ENCODE measurements at regions not wholly inside any gene's neighbourhood (a gene's known extent, or its start where the extent isn't known, plus 50 kb on each side); places are given as distances from the start of the nearest gene placed in this dataset.

DNA sequence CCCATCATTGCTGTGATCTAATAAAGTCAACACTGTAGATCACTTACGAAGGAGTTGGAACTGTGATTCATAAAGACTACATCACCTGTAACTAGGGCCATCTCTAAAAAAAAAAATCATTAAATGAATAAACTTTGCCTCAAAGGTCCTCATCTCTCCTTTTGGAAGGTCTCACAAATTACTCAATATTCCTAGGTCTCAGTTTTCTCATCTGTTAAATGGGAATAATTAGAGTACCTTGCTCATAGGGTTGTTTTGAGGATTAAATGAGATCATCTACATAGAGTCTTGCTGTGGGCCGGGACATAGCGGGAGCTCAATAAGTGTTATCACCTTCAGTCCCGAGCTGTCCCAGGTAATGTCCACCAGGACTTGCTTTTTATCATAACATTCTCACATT is 335.1 kb upstream of the PROK2 start:
- DNase-seq (ENCODE audit: low read depth, low spot score) = no peak

DNA sequence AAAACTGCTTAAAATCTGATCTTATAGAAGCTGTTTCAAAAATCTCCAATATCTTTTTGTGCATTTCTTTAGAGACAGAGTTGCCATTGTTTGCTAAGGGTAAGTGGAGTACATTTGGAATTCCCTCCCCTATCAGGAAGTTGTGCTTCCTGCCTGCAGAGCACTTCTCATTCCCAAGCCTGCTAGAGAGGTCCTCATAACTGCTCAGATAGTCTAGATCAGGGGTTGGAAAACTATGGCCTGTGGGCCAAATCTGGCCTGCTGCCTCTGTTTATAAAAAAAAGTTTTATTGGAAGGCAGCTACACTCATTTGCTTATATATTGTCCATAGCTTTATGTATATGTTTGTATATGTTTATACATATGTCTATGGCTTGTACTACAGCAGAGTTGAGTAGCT is 333.7 kb upstream of the PROK2 start:
- DNase-seq (ENCODE audit: low read depth, low spot score) = no peak

DNA sequence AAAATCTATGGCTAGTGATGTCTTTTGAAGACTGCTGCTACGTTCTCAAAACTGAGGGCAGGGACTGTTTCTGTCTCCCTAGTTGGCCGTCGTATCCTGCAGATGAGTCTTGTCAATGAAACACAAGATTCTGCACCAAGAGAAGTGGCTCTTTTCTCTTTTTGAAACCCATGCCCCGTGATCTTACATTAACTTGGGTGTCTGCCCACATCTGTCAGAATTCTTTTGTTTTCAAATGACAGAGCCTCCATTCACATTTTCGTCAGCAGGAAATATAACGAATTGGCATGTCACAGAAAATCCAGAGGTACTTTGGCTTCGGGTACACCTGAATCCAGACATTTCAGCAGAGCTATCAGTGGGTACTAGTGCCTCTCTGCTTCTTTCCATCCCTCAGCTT is 331.3 kb upstream of the PROK2 start:
- no peak for DNase-seq (ENCODE audit: low read depth, low spot score)

DNA sequence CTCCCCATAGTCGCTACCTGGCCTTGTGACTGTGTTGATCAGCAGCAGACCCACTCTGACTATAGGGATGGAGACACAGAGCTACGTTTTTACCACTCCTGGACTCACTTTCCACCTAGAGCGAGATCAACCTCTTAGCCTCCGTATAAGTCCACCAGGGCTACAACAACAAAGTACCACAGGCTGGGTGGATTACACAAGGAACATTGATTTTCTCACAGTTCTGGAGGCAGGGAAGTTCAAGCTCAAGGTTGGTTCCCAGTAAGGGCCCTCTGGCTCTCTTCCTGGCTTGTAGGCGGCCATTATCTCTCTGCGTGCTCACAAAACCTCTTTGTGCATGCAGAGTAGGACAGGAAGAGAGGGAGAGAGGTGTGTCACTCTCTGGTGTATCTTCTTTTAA is 330.4 kb upstream of the PROK2 start:
- DNase-seq (ENCODE audit: low read depth, low spot score) = no peak

DNA sequence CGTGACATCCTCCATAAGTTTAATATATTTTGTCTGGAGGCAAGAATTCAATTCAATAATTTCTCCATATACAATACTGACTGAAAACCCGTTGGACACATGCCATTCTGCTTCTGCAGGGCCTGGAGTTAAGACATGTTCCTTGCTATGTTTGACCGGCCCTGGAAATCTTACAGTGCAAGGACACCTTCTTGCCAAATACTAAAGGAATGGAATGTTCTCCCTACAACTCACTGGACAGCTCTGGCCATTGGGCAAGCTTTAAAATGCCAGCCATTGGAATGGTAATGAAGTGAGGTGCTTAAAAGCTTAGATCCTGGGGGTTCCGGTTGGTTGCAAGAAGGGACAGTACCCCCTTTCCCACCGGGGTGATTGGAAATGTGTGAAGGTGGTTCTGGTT is 329.8 kb upstream of the PROK2 start:
- no peak for DNase-seq (ENCODE audit: low read depth, low spot score)

DNA sequence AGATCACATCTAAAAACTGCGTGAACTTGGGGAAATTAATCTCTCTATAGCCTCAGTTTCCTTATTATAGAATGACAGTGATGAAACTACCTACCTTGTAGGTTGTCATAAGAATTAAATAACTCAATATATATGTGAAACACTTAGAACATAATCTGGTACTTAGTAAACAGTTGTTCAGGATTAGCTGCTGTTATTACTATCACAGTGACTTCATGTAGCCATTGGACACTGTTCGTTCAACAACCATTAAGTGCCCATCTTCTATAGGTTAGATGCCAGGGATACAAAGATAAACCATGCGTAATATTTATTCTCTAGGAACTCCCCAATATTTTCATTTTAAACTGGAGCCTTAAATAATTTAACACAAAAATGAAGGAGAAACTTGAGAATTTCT is 329.0 kb upstream of the PROK2 start:
- DNase-seq (ENCODE audit: low read depth, low spot score) = no peak

DNA sequence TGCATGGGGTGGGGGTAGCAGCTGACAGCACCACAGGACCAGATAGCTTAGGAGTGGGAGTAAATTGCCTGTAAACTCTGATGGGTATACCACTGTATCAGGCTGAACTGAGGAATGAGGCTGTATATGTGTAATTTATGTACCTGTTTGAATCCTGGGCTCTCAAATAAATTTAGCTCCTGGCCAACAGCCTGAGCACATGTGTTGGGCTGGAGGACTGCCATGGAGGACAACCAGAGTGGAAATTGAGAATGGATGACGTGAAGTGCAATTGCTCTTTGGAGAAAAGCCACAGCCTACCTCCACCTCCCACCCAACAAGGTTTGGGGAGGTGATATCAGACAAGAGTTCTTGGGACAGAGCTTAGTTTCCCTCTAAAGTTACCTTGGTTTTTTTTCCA is 328.6 kb upstream of the PROK2 start:
- no peak for DNase-seq (ENCODE audit: low read depth, low spot score)

DNA sequence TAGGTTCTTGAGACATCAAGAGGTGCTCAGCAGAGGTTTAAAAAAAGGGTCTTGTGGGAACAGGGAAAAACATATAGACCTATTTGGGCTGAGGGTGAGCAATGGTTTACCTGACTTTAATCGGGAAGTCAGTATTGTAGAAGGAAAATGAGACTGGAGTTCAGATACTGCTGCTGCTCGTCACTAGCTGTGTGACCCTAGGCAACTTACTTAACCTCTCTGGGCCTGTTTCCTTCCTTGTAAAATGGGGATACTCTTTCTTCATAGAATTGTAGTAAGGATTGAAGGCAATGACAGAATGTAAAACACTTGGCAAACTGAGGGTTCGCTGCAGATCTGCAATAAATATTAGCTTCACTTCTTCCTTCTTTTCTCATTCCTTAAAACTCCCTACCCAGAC is 327.5 kb upstream of the PROK2 start:
- no peak for DNase-seq (ENCODE audit: low read depth, low spot score)

DNA sequence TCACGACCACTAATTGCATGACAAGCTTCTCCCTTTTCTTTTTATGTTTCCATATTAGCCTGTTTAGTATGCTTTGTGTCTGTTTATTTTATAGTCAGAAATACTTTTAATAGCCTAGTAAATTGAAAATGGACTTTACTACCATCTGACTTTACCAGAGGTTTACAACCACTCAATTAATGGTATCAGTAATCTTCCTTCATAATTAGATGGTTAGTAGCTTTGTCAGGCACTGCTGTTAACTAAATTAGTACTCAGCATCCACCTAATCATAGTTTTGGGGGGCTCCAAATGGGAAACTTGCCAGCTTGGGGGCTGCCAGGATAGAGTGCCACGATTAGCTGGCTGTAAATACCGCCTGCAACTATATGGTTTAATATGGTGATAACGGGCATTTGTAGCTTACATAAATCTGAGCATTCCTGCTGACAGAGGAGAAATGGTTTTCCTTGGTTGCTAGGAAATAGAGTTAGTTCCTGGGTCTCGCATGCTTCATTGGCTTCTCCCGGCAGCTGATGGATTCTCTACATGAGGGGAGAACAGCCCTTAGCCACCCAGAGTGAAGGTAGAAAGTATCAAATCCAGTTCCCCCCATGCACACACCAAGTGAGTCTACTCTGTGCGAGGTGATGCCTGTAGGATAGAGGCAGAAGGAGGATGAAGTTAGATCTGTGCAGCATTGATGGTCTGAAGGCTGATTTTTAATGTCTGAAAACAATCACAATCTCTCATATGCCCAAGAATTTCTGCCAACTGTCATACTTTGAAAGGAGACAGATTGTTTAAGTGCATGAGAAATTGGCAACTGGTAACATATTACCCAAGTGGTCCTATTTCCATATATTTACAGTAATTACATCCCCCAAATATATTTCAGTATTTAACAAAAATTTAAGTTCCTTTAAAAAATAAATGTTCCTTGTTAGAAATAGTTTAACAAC is 326.6 kb upstream of the PROK2 start:
- DNase-seq (ENCODE audit: low read depth, low spot score) = no peak

DNA sequence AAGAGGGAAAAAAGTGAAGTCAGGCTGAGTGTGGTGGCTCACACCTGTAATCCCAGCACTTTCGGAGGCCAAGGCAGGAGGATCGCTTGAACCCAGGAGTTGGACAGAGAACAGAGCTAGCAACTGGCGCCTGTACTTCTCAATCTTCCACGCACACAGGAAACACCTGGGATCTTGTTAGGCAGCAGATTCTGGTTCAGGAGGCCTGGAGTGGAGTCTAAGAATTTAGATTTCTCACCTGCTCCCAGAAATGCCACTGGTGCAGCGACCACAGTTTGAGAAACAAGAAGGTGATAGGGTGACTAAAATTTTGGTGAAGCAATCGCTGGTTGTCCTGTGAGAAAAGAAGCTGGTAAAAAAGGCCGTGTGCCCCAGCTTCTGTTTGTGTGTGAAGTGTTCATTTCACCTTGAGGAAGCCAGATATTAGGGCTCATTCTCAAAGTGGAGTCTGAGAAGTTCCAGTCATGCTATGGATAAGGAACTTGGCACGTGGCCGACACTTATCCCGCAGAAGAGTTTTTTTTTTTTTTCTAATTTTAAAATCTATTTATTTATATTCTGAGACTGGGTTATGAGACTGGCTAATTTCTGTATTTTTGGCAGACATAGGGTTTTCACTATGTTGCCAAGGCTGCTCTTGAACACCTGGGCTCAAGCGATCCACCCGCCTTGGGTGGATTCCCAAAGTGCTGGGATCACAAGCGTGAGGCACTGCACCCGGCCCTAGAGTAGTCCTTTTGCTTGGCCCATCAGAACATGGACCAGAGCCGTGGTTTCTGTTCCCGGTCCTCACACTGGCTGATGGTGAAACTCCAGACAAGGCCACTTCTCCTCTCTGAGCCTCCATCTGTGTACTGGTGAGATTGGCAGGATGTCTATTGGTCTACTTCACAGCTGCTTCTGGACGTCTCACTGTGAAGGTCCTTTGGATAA is 324.6 kb upstream of the PROK2 start:
- no peak for DNase-seq (ENCODE audit: low read depth, low spot score)

DNA sequence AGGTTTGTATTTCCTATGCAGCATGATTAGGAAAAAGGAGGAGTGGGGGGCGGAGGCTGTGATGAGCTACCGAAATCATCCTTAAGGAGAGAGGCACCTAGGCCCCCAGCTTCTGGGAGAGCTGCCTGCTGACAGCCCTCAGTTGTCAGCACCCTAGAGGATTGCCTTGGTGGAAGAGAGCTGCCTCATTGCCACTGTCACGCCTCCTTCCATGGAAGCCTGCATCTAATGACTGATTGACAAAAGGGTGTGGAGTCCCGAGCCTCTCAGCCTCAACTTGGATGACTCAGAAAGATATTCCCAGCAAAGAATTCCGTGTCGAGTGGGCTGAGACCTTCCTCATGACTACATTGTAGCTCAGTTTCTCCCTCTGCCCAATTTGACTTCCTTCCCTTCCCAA is 320.4 kb upstream of the PROK2 start:
- no peak for DNase-seq (ENCODE audit: low read depth, low spot score)

DNA sequence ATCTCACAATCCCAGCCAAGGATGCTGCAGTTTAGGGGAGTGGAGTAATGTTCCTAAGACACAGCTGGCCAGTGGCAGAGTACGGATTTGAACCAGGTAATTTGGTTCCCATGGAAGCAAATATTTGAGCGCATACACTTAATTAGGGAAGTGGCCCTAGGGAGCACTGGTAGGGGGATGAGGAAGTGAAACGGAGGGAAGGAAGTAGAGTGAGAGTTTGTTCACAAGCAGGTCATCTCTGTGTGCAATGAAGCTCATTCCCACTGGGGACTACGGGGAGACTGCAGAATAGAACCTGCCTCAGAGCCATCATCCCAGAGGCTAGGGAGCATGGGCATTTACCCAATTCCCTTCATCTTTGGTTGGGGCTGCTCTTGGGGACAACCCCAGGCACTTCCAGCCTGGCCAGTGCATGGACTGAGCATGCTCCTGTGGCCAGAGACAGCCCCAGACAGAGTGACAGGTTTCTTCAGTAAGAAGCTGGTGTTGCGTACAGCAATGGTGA is 317.2 kb upstream of the PROK2 start:
- DNase-seq (ENCODE audit: low read depth, low spot score) = no peak

DNA sequence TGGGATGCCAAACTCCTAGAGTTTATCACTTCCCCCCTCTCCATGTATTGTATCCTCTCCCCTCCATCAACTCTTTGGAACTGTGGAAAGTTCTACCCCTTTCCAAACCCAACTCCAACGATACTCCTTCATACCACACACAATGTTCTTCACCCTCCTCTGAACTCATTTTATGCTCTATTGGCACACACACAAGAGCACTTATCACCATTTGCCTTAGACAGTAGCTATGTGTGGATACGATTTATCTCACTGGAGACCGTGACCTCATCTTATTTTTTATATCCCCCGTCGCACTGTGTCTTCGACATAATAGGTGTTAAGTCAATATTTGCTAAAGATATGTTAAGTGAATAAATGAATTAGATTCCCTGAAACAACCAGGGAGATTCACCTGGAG is 316.5 kb upstream of the PROK2 start:
- DNase-seq (ENCODE audit: low read depth, low spot score) = no peak

DNA sequence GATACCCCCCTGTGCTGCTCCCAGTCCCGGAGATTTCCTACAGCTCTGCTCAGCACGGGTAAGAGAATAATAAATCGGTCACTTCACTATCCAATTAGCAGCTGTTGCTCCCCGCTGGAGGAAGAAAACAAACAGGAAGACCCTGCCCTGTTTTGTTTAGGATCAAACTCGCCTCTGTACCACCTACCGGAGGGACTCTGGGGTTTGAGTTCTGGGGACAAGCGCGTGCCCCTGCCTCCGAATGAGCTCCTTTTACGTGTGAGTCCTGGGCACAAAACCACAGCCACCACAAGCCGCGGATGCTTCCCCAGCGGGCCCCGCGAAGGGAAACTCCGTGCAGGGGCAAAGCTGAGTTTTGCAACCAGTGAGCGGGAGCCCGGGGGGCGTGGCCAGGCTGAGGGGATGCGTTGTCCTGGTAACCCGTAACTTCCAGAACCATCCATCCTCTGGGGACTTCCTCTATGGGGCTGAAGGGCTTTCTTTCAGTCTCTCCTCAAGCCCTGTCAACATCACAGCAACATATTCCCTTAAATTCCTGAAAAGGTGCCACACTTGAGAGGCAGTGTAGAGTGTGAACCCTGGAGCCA is 315.7 kb upstream of the PROK2 start:
- peak; percentile 64 for DNase-seq (ENCODE audit: low read depth, low spot score)

DNA sequence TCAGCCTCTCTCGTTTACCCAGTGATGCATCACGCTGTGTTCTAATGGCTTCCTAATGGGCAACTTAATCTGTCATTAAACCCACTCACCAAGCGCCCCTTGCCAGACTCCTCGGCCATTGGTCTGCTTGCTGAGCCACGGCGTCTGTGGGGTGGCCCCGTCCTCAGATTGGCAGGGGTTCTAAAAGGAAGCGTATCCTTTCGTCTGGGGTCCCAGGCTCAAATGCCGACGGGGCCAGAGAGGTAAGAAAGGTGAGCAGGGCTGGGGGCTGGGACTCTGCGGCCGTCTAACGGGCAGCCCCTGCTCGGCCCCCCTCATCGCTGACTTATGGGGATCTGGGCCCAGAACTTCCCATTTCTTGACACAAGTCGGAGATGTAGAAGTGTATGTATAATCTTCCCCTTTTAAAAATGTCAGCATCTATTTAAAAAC is 315.1 kb upstream of the PROK2 start:
- DNase-seq (ENCODE audit: low read depth, low spot score) = no peak

DNA sequence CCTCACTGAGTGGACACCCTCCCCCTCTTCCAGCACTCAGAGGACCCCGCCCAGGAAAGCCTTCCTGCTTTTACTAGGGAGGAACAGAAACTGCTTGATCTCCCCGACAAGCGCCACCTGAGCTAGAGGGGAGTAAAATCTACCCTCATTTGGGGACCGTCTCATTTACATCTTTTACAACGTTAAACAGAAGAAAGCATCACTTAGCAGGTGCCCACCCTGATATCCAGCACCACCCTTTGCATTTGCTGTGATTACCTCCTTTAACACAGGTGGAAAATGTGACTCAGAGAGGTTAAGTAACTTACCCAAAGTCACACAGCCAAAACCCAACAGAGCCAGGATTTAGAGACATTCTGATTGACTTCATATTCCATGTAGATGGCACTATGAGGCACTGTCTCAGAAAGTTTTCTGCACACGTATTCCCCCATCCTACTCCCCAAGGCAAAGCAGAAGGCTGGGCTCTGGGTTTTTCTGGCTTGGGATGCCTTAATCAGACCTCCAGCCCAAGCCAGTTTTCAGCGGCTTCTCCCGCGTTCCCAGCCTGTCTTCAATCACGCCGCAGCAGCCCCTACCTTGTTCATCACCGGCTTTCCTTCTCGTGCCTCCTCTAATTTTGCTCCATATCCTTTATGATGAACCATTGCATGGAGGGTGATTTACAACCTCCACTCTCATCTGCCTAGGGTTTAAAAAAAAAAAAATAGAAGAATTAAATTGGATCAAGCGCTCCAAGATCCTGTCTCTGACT is 314.6 kb upstream of the PROK2 start:
- no peak for DNase-seq (ENCODE audit: low read depth, low spot score)

DNA sequence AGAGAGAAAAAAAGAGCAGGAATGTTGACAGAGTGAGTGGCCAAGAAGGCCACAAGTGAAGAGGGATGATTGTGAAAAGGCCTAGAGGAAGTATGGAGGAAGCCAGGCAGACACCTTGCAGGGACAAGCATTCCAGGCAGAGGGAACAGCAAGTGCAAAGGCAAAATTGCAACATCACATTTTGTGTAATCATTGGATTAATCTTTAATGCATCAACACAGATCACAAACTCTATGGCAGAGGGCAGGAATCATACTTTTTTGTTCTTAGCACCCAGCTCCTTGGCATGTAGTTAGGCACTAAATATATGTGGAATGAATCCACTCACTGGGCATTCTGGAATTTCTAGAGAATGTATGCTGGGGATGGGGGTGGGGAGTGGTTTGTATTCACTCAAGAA is 312.1 kb upstream of the PROK2 start:
- no peak for DNase-seq (ENCODE audit: low read depth, low spot score)

DNA sequence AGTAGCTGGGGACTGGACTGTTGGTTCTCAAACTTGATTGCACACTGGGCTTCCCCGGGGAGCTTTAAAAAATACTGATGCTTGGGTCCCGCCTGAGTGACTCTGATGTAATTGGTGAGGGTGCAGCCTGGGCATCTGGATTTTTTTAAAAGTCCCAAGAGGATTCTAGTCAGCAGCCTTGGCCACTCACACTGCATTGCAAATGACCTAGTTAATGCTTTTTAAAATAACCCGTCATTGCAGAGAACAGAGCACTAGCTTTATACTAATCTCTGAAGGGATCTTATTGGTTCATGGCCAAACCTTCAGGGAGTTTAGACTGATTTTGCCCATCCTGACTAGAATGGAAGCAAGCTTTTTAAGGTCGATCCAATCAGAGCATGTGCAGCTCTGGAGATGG is 310.6 kb upstream of the PROK2 start:
- DNase-seq (ENCODE audit: low read depth, low spot score) = no peak

DNA sequence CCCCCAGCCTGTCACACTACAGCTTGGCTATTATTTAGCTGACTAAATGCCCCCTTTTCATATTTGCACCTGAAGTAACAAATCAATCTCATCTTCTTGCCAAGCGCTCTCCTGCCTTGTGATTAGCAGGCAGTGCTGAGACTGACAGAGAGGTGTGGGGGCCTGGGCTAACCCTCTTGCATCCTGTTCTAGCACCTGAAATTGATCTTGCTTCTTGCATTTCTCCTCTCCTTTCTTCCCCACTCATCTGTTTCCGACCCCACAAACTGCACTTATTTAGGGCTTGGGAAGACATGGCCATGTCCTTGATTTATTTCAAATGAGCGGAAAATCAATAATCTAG is 309.0 kb upstream of the PROK2 start:
- no peak for DNase-seq (ENCODE audit: low read depth, low spot score)

DNA sequence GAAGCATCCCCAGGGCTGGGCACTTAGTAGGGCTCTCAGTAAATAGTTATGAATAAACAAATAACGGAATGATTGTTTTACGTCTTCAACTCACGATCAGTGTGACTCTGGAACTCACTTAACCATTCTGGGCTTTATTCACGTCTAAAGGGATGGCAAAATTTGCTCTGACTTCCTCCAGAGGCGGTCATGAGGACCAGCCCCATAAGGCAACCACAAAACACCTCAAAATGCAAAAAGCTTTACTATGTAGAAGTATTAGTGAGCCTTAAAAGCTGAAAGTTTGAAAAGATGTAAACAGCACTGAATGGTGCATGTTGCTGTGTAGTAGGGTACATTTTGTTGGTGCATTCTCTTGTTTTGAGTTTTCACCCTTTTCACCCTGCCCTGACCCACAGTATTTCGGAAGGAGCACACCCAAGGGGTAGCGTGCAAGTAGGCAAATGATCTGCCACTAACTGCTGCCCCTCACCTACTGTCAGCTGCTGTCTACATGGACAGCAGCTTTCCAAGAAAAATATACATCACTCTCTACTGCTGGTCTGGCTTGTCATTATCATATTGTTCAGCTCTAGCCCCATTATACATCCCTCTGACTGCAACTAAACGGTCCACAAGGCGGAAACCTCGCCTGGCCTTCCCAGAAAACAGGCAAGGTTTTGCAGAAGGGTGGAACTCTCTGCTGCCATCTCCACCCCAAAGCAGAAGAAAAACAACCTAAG is 308.5 kb upstream of the PROK2 start:
- DNase-seq (ENCODE audit: low read depth, low spot score) = no peak

DNA sequence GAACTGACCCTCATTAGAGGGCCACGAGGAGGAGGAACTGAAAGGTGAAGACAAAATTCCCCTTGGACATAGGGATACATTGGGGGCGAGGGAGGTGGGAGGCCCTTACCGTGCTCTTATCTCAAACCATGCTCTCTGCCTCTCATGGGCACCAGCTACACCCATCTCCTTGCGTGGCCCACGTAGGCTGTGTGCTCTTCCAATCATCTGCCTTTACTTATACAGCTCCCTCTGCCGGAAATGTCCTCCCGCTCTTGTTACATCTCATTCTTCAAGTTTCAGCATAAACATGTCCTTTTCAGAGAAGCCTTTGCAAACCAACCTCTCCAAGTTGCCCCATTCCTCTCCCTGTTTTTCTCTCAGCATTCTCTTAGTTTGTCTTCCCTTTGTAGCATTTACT is 307.8 kb upstream of the PROK2 start:
- DNase-seq (ENCODE audit: low read depth, low spot score) = no peak

Measured in activated CD4-positive, CD25-positive, alpha-beta regulatory T cell treated with anti-CD3 and anti-CD28 coated beads, Interleukin-2, amount 50 U/mL, for 16 hours (primary cell).